Neural progenitor cell (in vitro differentiated cells): ENCODE measurements at regions not wholly inside any gene's neighbourhood (a gene's known extent, or its start where the extent isn't known, plus 50 kb on each side); places are given as distances from the start of the nearest gene placed in this dataset.

Experiments used
- DNase-seq: peaks from one replicate; pipeline ENCODE4 v3.0.0-alpha.2; 2016; ENCODE audit warnings: low spot score
- H2AFZ ChIP-seq: fragments of 200-600 bp; sonication (generic); replicated peaks from 2 replicates; pipeline ENCODE4 v1.6.1; 2016; ENCODE audit warnings: antibody characterized with exemption
- H3F3A ChIP-seq: fragments of 200-600 bp; sonication (generic); 2 replicates; pipeline ENCODE4 v1.6.1; 2016; ENCODE audit warnings: antibody characterized with exemption, low read depth
- H3K27ac ChIP-seq: fragments of 200-600 bp; sonication (generic); 2 replicates; pipeline ENCODE4 v1.5.1; 2016; ENCODE audit warnings: mild to moderate bottlenecking
- H3K27me3 ChIP-seq: fragments of 200-600 bp; sonication (generic); 2 replicates; pipeline ENCODE4 v1.6.1; 2016; ENCODE audit warnings: mild to moderate bottlenecking, moderate library complexity
- H3K36me3 ChIP-seq: fragments of 200-600 bp; sonication (generic); 2 replicates; pipeline ENCODE4 v1.5.1; 2016
- H3K4me1 ChIP-seq: fragments of 200-600 bp; sonication (generic); 2 replicates; pipeline ENCODE4 v1.6.1; 2016; ENCODE audit warnings: mixed run types
- H3K4me2 ChIP-seq: fragments of 200-600 bp; sonication (generic); 2 replicates; pipeline ENCODE4 v1.6.1; 2016
- H3K4me3 ChIP-seq: fragments of 200-600 bp; sonication (generic); 2 replicates; pipeline ENCODE4 v1.5.1; 2016
- H3K79me2 ChIP-seq: fragments of 200-600 bp; sonication (generic); 2 replicates; pipeline ENCODE4 v1.6.1; 2016; ENCODE audit warnings: low read depth
- H3K9ac ChIP-seq: fragments of 200-600 bp; sonication (generic); 2 replicates; pipeline ENCODE4 v1.6.1; 2016
- H3K9me3 ChIP-seq: fragments of 200-600 bp; sonication (generic); 2 replicates; pipeline ENCODE4 v1.5.1; 2016; ENCODE audit warnings: low read depth
- H4K20me1 ChIP-seq: fragments of 200-600 bp; sonication (generic); 2 replicates; pipeline ENCODE4 v1.6.1; 2016; ENCODE audit warnings: low read depth
- H3K27ac Mint-ChIP-seq: 3 replicates; pipeline ENCODE4 v1.8.0; 2021; ENCODE audit warnings: mixed read lengths
- H3K27me3 Mint-ChIP-seq: 2 replicates; pipeline ENCODE4 v1.8.0; 2022; ENCODE audit warnings: low read depth, mild to moderate bottlenecking, inconsistent platforms, moderate library complexity, mixed read lengths; ENCODE audit not compliant: insufficient read depth
- H3K36me3 Mint-ChIP-seq: 3 replicates; pipeline ENCODE4 v1.8.0; 2021; ENCODE audit warnings: mixed read lengths
- H3K4me1 Mint-ChIP-seq: 3 replicates; pipeline ENCODE4 v1.8.0; 2021; ENCODE audit warnings: mixed read lengths
- H3K4me3 Mint-ChIP-seq: 3 replicates; pipeline ENCODE4 v1.8.0; 2021; ENCODE audit warnings: mild to moderate bottlenecking, moderate library complexity, mixed read lengths
- H3K9me3 Mint-ChIP-seq: 3 replicates; pipeline ENCODE4 v1.8.0; 2020; ENCODE audit warnings: mixed read lengths
- CTCF ChIP-seq: fragments of 200-600 bp; sonication (generic); IDR thresholded peaks from 2 replicates; pipeline ENCODE4 v1.5.1; 2017; ENCODE audit warnings: antibody characterized with exemption, mild to moderate bottlenecking
- EZH2 ChIP-seq: fragments of 200-600 bp; sonication (generic); IDR thresholded peaks from 2 replicates; pipeline ENCODE4 v1.6.1; 2017; ENCODE audit warnings: antibody characterized with exemption, mild to moderate bottlenecking, moderate library complexity
- EZH2phosphoT487 ChIP-seq: fragments of 200-600 bp; sonication (generic); IDR thresholded peaks from 2 replicates; pipeline ENCODE4 v1.6.1; 2017; ENCODE audit warnings: antibody characterized with exemption

GRCh38 chr4:141350122-141350905 lies 129.6 kb downstream of the ZNF330 start:
- TF ChIP-seq EZH2phosphoT487, result no peak
- no peak for TF ChIP-seq EZH2
- no peak for TF ChIP-seq CTCF
- no peak overlapping the region for H2AFZ ChIP-seq
- H3K9ac ChIP-seq, result no peak overlapping the region
- H3K9me3 Mint-ChIP-seq, result no peaks in the 10 kb centered on the region
- DNase-seq, result no peak
- H3K36me3 ChIP-seq, result no peaks in the 10 kb centered on the region
- peaks cover 7% of the 10 kb centered on the region for H3K4me1 ChIP-seq
- H3K4me3 ChIP-seq, result no peak overlapping the region
- no peaks in the 10 kb centered on the region for H3K36me3 Mint-ChIP-seq
- H3K79me2 ChIP-seq, result no peaks in the 10 kb centered on the region
- H3K27me3 ChIP-seq, result no peaks in the 10 kb centered on the region
- H3K4me3 Mint-ChIP-seq, result no peak overlapping the region
- no peak overlapping the region for H3K27ac ChIP-seq
- H3K4me2 ChIP-seq, result no peak overlapping the region
- H3K27ac Mint-ChIP-seq, result no peak overlapping the region
- no peaks in the 10 kb centered on the region for H4K20me1 ChIP-seq
- no peaks in the 10 kb centered on the region for H3K27me3 Mint-ChIP-seq
- no peaks in the 10 kb centered on the region for H3K9me3 ChIP-seq
- no peaks in the 10 kb centered on the region for H3F3A ChIP-seq
- peaks cover 12% of the 10 kb centered on the region for H3K4me1 Mint-ChIP-seq

- no peaks in the 10 kb centered on the region for H3K79me2 ChIP-seq
- H3F3A ChIP-seq, result no peaks in the 10 kb centered on the region
- no peak overlapping the region for H3K4me3 Mint-ChIP-seq
- no peaks in the 10 kb centered on the region for H4K20me1 ChIP-seq
- no peak overlapping the region for H2AFZ ChIP-seq
- H3K36me3 ChIP-seq, result no peaks in the 10 kb centered on the region
- no peak overlapping the region for H3K4me3 ChIP-seq
- no peak overlapping the region for H3K9ac ChIP-seq
- no peaks in the 10 kb centered on the region for H3K9me3 Mint-ChIP-seq
- peaks cover 12% of the 10 kb centered on the region for H3K4me1 Mint-ChIP-seq
- TF ChIP-seq CTCF (no peak), EZH2 (no peak), EZH2phosphoT487 (no peak)
- no peak overlapping the region for H3K4me2 ChIP-seq
- no peaks in the 10 kb centered on the region for H3K36me3 Mint-ChIP-seq
- H3K27me3 ChIP-seq, result no peaks in the 10 kb centered on the region
- no peak for DNase-seq
- H3K4me1 ChIP-seq, result peaks cover 7% of the 10 kb centered on the region
- H3K27ac Mint-ChIP-seq, result no peak overlapping the region
- H3K9me3 ChIP-seq, result no peaks in the 10 kb centered on the region
- H3K27ac ChIP-seq, result no peak overlapping the region
- H3K27me3 Mint-ChIP-seq, result no peaks in the 10 kb centered on the region
Measured at GRCh38 chr4:141352331-141352730, 131.6 kb downstream of the ZNF330 start.

GRCh38 chr4:141352909-141353525 lies 132.3 kb downstream of the ZNF330 start:
- Mint-ChIP-seq H3K27ac (no peak overlapping the region), H3K36me3 (no peaks in the 10 kb centered on the region), H3K4me1 (peaks cover 12% of the 10 kb centered on the region), H3K4me3 (no peak overlapping the region), H3K9me3 (no peaks in the 10 kb centered on the region), H3K27me3 (no peaks in the 10 kb centered on the region)
- Histone ChIP-seq H3K4me1 (peaks cover 7% of the 10 kb centered on the region), H3K9ac (no peak overlapping the region), H3K9me3 (no peaks in the 10 kb centered on the region), H2AFZ (peak overlapping the region; percentile 38), H3K36me3 (no peaks in the 10 kb centered on the region), H3K4me3 (no peak overlapping the region), H4K20me1 (no peaks in the 10 kb centered on the region), H3F3A (no peaks in the 10 kb centered on the region), H3K4me2 (no peak overlapping the region), H3K27ac (no peak overlapping the region), H3K79me2 (no peaks in the 10 kb centered on the region), H3K27me3 (no peaks in the 10 kb centered on the region)
- TF ChIP-seq CTCF (no peak), EZH2phosphoT487 (no peak), EZH2 (no peak)
- peak; percentile 30 for DNase-seq
